WTC11 (cell line): ENCODE measurements at regions not wholly inside any gene's neighbourhood (a gene's known extent, or its start where the extent isn't known, plus 50 kb on each side); places are given as distances from the start of the nearest gene placed in this dataset.
A peak's percentile ranks its signal among the peaks of the same experiment; 100 is the strongest.

Experiments
- ATAC-seq: fragments of 200-7000 bp; cut with Tn5 transposase; 2 replicates; pipeline ENCODE4 v1.10.0; 2021; ENCODE audit warnings: mild to moderate bottlenecking, moderate library complexity
- CTCF ChIA-PET: fragments of 300-600 bp; sonication (Branson Sonifier 250); formaldehyde crosslinking; loops from one replicate; lab custom pipeline; 2021; ENCODE audit warnings: antibody characterized with exemption; lab: Charles Lee
- POLR2A ChIA-PET: fragments of 350-600 bp; sonication (Branson Sonifier 250); formaldehyde crosslinking; loops from one replicate; lab custom pipeline; 2021; ENCODE audit warnings: antibody characterized with exemption; lab: Charles Lee
- DNase-seq: peaks from one replicate; pipeline ENCODE4 v3.0.0; 2021; ENCODE audit warnings: low spot score
- H3K27ac Mint-ChIP-seq: 2 replicates; pipeline ENCODE4 v1.8.0; 2021; ENCODE audit warnings: mixed read lengths
- H3K27me3 Mint-ChIP-seq: 2 replicates; pipeline ENCODE4 v1.8.0; 2021; ENCODE audit warnings: low read depth, mild to moderate bottlenecking, moderate library complexity, mixed read lengths
- H3K36me3 Mint-ChIP-seq: 2 replicates; pipeline ENCODE4 v1.8.0; 2021; ENCODE audit warnings: mixed read lengths
- H3K4me1 Mint-ChIP-seq: 2 replicates; pipeline ENCODE4 v1.8.0; 2022; ENCODE audit warnings: mixed read lengths
- H3K4me3 Mint-ChIP-seq: 2 replicates; pipeline ENCODE4 v1.8.0; 2021; ENCODE audit warnings: mild to moderate bottlenecking, moderate library complexity, mixed read lengths
- H3K9me3 Mint-ChIP-seq: 2 replicates; pipeline ENCODE4 v1.8.0; 2021; ENCODE audit warnings: mixed read lengths
- CREM ChIP-seq: sonication (generic); formaldehyde crosslinking; IDR thresholded peaks from 2 replicates; pipeline ENCODE4 v1.8.1; 2022; ENCODE audit warnings: mild to moderate bottlenecking, missing genetic modification reagents, moderate library complexity
- EMX1 ChIP-seq: fragments of 250-450 bp; sonication (Bioruptor Pico); IDR thresholded peaks from 2 replicates; pipeline ENCODE4 v1.8.0; 2021; ENCODE audit warnings: mild to moderate bottlenecking
- FOXP1 ChIP-seq: sonication (generic); formaldehyde crosslinking; IDR thresholded peaks from 2 replicates; pipeline ENCODE4 v1.8.0; 2022; ENCODE audit warnings: missing genetic modification reagents, mild to moderate bottlenecking, moderate library complexity, borderline replicate concordance
- HMGA2 ChIP-seq: fragments of 250-450 bp; sonication (Bioruptor Pico); IDR thresholded peaks from 2 replicates; pipeline ENCODE4 v1.4.0; 2021; ENCODE audit warnings: mild to moderate bottlenecking, moderate library complexity
- JUN ChIP-seq: sonication (generic); formaldehyde crosslinking; IDR thresholded peaks from 2 replicates; pipeline ENCODE4 v1.8.0; 2023; ENCODE audit warnings: mild to moderate bottlenecking, missing genetic modification reagents
- KAT7 ChIP-seq: sonication (generic); formaldehyde crosslinking; IDR thresholded peaks from 2 replicates; pipeline ENCODE4 v1.8.1; 2023; ENCODE audit warnings: missing genetic modification reagents, mild to moderate bottlenecking, borderline replicate concordance
- MAX ChIP-seq: sonication (generic); formaldehyde crosslinking; IDR thresholded peaks from 2 replicates; pipeline ENCODE4 v1.8.0; 2022; ENCODE audit warnings: mild to moderate bottlenecking, missing genetic modification reagents
- MXD4 ChIP-seq: fragments of 250-450 bp; sonication (Bioruptor Pico); IDR thresholded peaks from 2 replicates; pipeline ENCODE4 v1.8.0; 2021; ENCODE audit warnings: mild to moderate bottlenecking, moderate library complexity, borderline replicate concordance
- NFATC4 ChIP-seq: fragments of 250-450 bp; sonication (Bioruptor Pico); IDR thresholded peaks from 2 replicates; pipeline ENCODE4 v1.9.0; 2021; ENCODE audit warnings: mild to moderate bottlenecking
- PREB ChIP-seq: sonication (generic); formaldehyde crosslinking; IDR thresholded peaks from 2 replicates; pipeline ENCODE4 v1.8.1; 2022; ENCODE audit warnings: mild to moderate bottlenecking, missing genetic modification reagents, moderate library complexity, borderline replicate concordance
- RELA ChIP-seq: sonication (generic); formaldehyde crosslinking; IDR thresholded peaks from 2 replicates; pipeline ENCODE4 v1.8.1; 2022; ENCODE audit warnings: missing genetic modification reagents, mild to moderate bottlenecking, borderline replicate concordance
- RORB ChIP-seq: fragments of 250-450 bp; sonication (Bioruptor Pico); IDR thresholded peaks from 2 replicates; pipeline ENCODE4 v1.9.0; 2021; ENCODE audit warnings: mild to moderate bottlenecking
- SOX15 ChIP-seq: fragments of 250-450 bp; sonication (Bioruptor Pico); IDR thresholded peaks from 2 replicates; pipeline ENCODE4 v1.9.0; 2021; ENCODE audit warnings: mild to moderate bottlenecking
- TCF7 ChIP-seq: sonication (generic); formaldehyde crosslinking; IDR thresholded peaks from 2 replicates; pipeline ENCODE4 v1.8.0; 2022; ENCODE audit warnings: mild to moderate bottlenecking, low read depth, missing genetic modification reagents, moderate library complexity
- USF1 ChIP-seq: sonication (generic); formaldehyde crosslinking; IDR thresholded peaks from 2 replicates; pipeline ENCODE4 v1.8.0; 2022; ENCODE audit warnings: mild to moderate bottlenecking, missing genetic modification reagents
- USF2 ChIP-seq: sonication (generic); formaldehyde crosslinking; IDR thresholded peaks from 2 replicates; pipeline ENCODE4 v1.8.1; 2023; ENCODE audit warnings: mild to moderate bottlenecking, missing genetic modification reagents, moderate library complexity
- ZBTB21 ChIP-seq: sonication (generic); formaldehyde crosslinking; IDR thresholded peaks from 2 replicates; pipeline ENCODE4 v1.8.1; 2023; ENCODE audit warnings: mild to moderate bottlenecking, missing genetic modification reagents, borderline replicate concordance
- ZMAT4 ChIP-seq: fragments of 250-450 bp; sonication (Bioruptor Pico); IDR thresholded peaks from 2 replicates; pipeline ENCODE4 v1.9.0; 2021; ENCODE audit warnings: mild to moderate bottlenecking
- ZNF232 ChIP-seq: sonication (generic); formaldehyde crosslinking; IDR thresholded peaks from 2 replicates; pipeline ENCODE4 v1.8.0; 2022; ENCODE audit warnings: mild to moderate bottlenecking, missing genetic modification reagents
- ZNF263 ChIP-seq: sonication (generic); formaldehyde crosslinking; IDR thresholded peaks from 2 replicates; pipeline ENCODE4 v1.8.1; 2022; ENCODE audit warnings: low read depth, mild to moderate bottlenecking, moderate library complexity, missing genetic modification reagents
- ZNF281 ChIP-seq: sonication (generic); formaldehyde crosslinking; IDR thresholded peaks from 2 replicates; pipeline ENCODE4 v1.8.0; 2023; ENCODE audit warnings: mild to moderate bottlenecking, missing genetic modification reagents
- ZNF425 ChIP-seq: fragments of 250-450 bp; sonication (Bioruptor Pico); conservative IDR thresholded peaks from 2 replicates; pipeline ENCODE4 v1.9.0; 2021; ENCODE audit warnings: mild to moderate bottlenecking

- TF ChIP-seq ZNF281 (no peak), ZNF263 (CRISPR knock-in tag) (no peak), MAX (CRISPR knock-in tag) (no peak), FOXP1 (CRISPR knock-in tag) (no peak), MXD4 (CRISPR knock-in tag) (no peak), ZNF232 (CRISPR knock-in tag) (no peak), EMX1 (CRISPR knock-in tag) (no peak), RORB (no peak), NFATC4 (CRISPR knock-in tag) (no peak), ZBTB21 (CRISPR knock-in tag) (no peak), TCF7 (CRISPR knock-in tag) (no peak), KAT7 (no peak), HMGA2 (CRISPR knock-in tag) (no peak)
Measured at GRCh38 chr14:101239065-101239464, 322.2 kb upstream of the DIO3 start (continued).

- POLR2A ChIA-PET = no interaction called here
- peaks cover 8% of the 10 kb centered on the region for H3K9me3 Mint-ChIP-seq
Measured at GRCh38 chr14:101241147-101241546, 320.1 kb upstream of the DIO3 start.

GRCh38 chr14:101241807-101242278 lies 319.5 kb upstream of the DIO3 start:
- DNase-seq (no peak), ATAC-seq (peak; percentile 59; the same call in 1 of the 2 replicates)
- no peak overlapping the region for H3K27ac Mint-ChIP-seq
- H3K9me3 Mint-ChIP-seq = peaks cover 8% of the 10 kb centered on the region
- H3K27me3 Mint-ChIP-seq = no peaks in the 10 kb centered on the region
- POLR2A ChIA-PET = no interaction called here
- H3K36me3 Mint-ChIP-seq = peaks cover 3% of the 10 kb centered on the region; the same call in 1 of the 2 replicates
- H3K4me3 Mint-ChIP-seq = no peak overlapping the region
- H3K4me1 Mint-ChIP-seq = peaks cover 18% of the 10 kb centered on the region
- CTCF ChIA-PET = no interaction called here
- TF ChIP-seq ZMAT4 (CRISPR knock-in tag) = no peak
- TF ChIP-seq ZNF425 = no peak
- no peak for TF ChIP-seq JUN
- no peak for TF ChIP-seq USF2
- TF ChIP-seq SOX15 (CRISPR knock-in tag) = no peak
- no peak for TF ChIP-seq PREB (CRISPR knock-in tag)

More at GRCh38 chr14:101241147-101241546, 320.1 kb upstream of the DIO3 start:
- H3K36me3 Mint-ChIP-seq = peaks cover 3% of the 10 kb centered on the region; the same call in 1 of the 2 replicates
- no peak overlapping the region for H3K27ac Mint-ChIP-seq
- no peak overlapping the region for H3K4me3 Mint-ChIP-seq
- TF ChIP-seq USF1 (CRISPR knock-in tag) = no peak
- no peak for TF ChIP-seq NFATC4 (CRISPR knock-in tag)
- TF ChIP-seq RORB = no peak
- no peak for TF ChIP-seq ZMAT4 (CRISPR knock-in tag)
- TF ChIP-seq CREM = no peak
- no peak for TF ChIP-seq PREB (CRISPR knock-in tag)
- no peak for TF ChIP-seq RELA (CRISPR knock-in tag)
- ATAC-seq (no peak), DNase-seq (no peak)
- CTCF ChIA-PET = no interaction called here
- peaks cover 19% of the 10 kb centered on the region for H3K4me1 Mint-ChIP-seq
- H3K27me3 Mint-ChIP-seq = no peaks in the 10 kb centered on the region
